ENCODE measurements at regions not wholly inside any gene's neighbourhood (a gene's known extent, or its start where the extent isn't known, plus 50 kb on each side); places are given as distances from the start of the nearest gene placed in this dataset.

- Mint-ChIP-seq H3K4me3 (no peak overlapping the region), H3K9me3 (no peaks in the 10 kb centered on the region), H3K4me1 (no peaks in the 10 kb centered on the region), H3K27me3 (ENCODE audit: low read depth, poor library complexity) (no peaks in the 10 kb centered on the region), H3K36me3 (ENCODE audit: low read depth) (no peaks in the 10 kb centered on the region), H3K27ac (no peak overlapping the region)
- TF ChIP-seq CTCF (IDR thresholded peaks at IDR 0.05) = no peak
- DNase-seq = no peak
Observed at GRCh38 chr9:74006935-74007334, 490.2 kb upstream of the RORB start.

GRCh38 chr9:74007833-74008232 lies 489.3 kb upstream of the RORB start:
- Mint-ChIP-seq H3K27me3 (ENCODE audit: low read depth, poor library complexity) (no peaks in the 10 kb centered on the region), H3K36me3 (ENCODE audit: low read depth) (no peaks in the 10 kb centered on the region), H3K4me1 (no peaks in the 10 kb centered on the region), H3K27ac (no peak overlapping the region), H3K9me3 (no peaks in the 10 kb centered on the region), H3K4me3 (no peak overlapping the region)
- no peak for DNase-seq
- TF ChIP-seq CTCF (IDR thresholded peaks at IDR 0.05) = no peak

DNA sequence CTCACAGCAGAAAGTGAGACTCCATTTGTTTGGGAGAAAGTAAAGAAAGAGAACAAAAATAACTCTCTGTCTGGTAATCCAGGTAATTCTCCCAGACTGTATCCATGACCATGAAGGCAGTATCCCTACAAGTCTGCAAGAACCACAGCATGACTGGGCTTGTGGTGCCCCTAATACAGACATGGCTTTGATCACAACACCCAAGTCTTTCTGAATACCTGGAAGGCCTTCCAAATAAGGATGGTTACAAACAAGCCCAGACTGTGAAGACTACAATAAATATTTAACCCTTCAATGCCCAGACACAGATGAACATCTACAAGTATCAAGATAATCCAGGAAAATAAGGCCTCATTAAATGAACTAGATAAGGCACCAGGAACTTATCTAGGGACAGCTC lies 481.1 kb upstream of the RORB start:
- H3K27ac Mint-ChIP-seq = no peak overlapping the region
- DNase-seq = no peak
- H3K4me3 Mint-ChIP-seq = no peak overlapping the region
- no peaks in the 10 kb centered on the region for H3K4me1 Mint-ChIP-seq
- H3K9me3 Mint-ChIP-seq = no peaks in the 10 kb centered on the region
- H3K27me3 Mint-ChIP-seq (ENCODE audit: low read depth, poor library complexity) = no peaks in the 10 kb centered on the region
- no peak for TF ChIP-seq CTCF (IDR thresholded peaks at IDR 0.05)
- H3K36me3 Mint-ChIP-seq (ENCODE audit: low read depth) = no peaks in the 10 kb centered on the region

DNA sequence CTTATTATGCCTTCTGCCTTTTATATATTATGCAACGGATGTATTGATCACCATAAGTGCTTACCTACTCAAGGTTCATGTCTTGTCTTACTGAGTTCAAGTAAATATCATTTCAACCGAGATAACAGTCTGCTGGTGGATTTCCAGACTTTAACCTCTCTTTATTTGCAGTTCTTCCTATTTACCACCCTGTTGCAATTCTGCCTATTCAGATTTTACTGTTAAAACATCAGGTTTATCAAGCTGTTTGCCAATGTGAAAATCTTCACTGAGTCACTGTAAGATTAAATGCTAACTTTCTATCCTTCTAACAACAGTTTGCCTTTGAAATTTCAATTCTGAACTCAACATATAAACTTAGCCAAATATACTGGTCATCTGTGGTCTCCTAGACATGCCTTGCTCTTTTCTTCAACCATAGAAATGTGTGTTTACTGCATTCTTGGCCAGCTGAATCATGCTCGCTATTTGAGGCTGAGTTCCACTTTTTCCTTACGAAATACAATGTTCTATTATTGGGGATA lies 471.7 kb upstream of the RORB start:
- Mint-ChIP-seq H3K4me3 (no peak overlapping the region), H3K9me3 (no peaks in the 10 kb centered on the region), H3K4me1 (no peaks in the 10 kb centered on the region), H3K27me3 (ENCODE audit: low read depth, poor library complexity) (no peaks in the 10 kb centered on the region), H3K27ac (no peak overlapping the region), H3K36me3 (ENCODE audit: low read depth) (no peaks in the 10 kb centered on the region)
- no peak for TF ChIP-seq CTCF (IDR thresholded peaks at IDR 0.05)
- no peak for DNase-seq

DNA sequence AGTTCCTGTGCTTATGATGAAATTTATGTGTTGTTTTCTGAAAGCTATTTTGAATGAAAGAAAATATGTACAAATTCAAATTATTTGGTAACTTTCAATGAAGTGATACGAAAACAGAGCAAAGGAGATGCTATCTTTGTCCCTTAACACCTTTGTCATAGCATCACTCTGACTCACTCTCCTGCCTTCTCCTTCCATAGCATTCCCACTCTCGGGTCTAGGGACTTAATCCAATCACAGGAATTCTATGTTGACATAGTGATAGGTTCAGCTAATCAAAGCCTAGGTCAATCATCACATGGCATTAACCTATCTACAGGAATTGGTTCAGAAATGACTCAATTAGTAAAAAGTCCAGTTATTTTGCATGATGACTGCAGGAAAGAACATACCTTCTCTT lies 464.7 kb upstream of the RORB start:
- no peak for DNase-seq
- H3K36me3 Mint-ChIP-seq (ENCODE audit: low read depth) = no peaks in the 10 kb centered on the region
- H3K27me3 Mint-ChIP-seq (ENCODE audit: low read depth, poor library complexity) = no peaks in the 10 kb centered on the region
- no peaks in the 10 kb centered on the region for H3K4me1 Mint-ChIP-seq
- no peak for TF ChIP-seq CTCF (IDR thresholded peaks at IDR 0.05)
- no peak overlapping the region for H3K27ac Mint-ChIP-seq
- no peaks in the 10 kb centered on the region for H3K9me3 Mint-ChIP-seq
- H3K4me3 Mint-ChIP-seq = no peak overlapping the region

GRCh38 chr9:74035786-74036185 lies 461.3 kb upstream of the RORB start:
- TF ChIP-seq CTCF (IDR thresholded peaks at IDR 0.05) = no peak
- Mint-ChIP-seq H3K9me3 (no peaks in the 10 kb centered on the region), H3K4me1 (no peaks in the 10 kb centered on the region), H3K36me3 (ENCODE audit: low read depth) (no peaks in the 10 kb centered on the region), H3K27ac (no peak overlapping the region), H3K4me3 (no peak overlapping the region), H3K27me3 (ENCODE audit: low read depth, poor library complexity) (no peaks in the 10 kb centered on the region)
- no peak for DNase-seq
